K562 (cell line): ENCODE measurements at regions not wholly inside any gene's neighbourhood (a gene's known extent, or its start where the extent isn't known, plus 50 kb on each side); places are given as distances from the start of the nearest gene placed in this dataset.

Experiments
- AFF1 ChIP-seq, 2 experiments: fragments of 450-650 bp; IDR thresholded peaks; 2 replicates each; pipeline ENCODE4 v1.6.1; 2018; ENCODE audit warnings: mild to moderate bottlenecking in 2 of 2, low read depth in 1 of 2; ENCODE audit not compliant: partially characterized antibody in 2 of 2
- BCOR ChIP-seq: fragments of 450-650 bp; IDR thresholded peaks from 2 replicates; pipeline ENCODE4 v1.6.1; 2016
- CEBPB ChIP-seq: fragments of 450-650 bp; IDR thresholded peaks from 2 replicates; pipeline ENCODE4 v1.6.1; 2016; ENCODE audit warnings: missing genetic modification characterization, missing compliant biosample characterization
- CUX1 ChIP-seq: fragments of 200-800 bp; sonication (Bioruptor generic); IDR thresholded peaks from 2 replicates; pipeline ENCODE4 v1.6.1; 2016; ENCODE audit warnings: missing genetic modification characterization, missing compliant biosample characterization
- ERF ChIP-seq: fragments of 450-650 bp; formaldehyde crosslinking; IDR thresholded peaks from 2 replicates; pipeline ENCODE4 v1.4.0; 2020; ENCODE audit warnings: mild to moderate bottlenecking, mixed read lengths
- HDAC2 ChIP-seq: fragments of 450-650 bp; IDR thresholded peaks from 2 replicates; pipeline ENCODE4 v1.6.1; 2016; ENCODE audit warnings: mild to moderate bottlenecking
- KDM4B ChIP-seq, 2 experiments: fragments of 450-650 bp in 1 of 2; sonication (generic) in 1 of 2; IDR thresholded peaks; 2 replicates each; pipeline ENCODE4 v1.6.1; 2016 to 2017; ENCODE audit warnings: borderline replicate concordance in 2 of 2, antibody characterized with exemption in 1 of 2, low read depth in 1 of 2, mild to moderate bottlenecking in 1 of 2
- KDM5B ChIP-seq: fragments of 200-600 bp; sonication (generic); IDR thresholded peaks from 2 replicates; pipeline ENCODE4 v1.6.1; 2012; ENCODE audit warnings: low read depth, mild to moderate bottlenecking, moderate library complexity, low read length, control low read depth, inconsistent platforms; ENCODE audit not compliant: insufficient replicate concordance
- RNF2 ChIP-seq: sonication (generic); IDR thresholded peaks from 2 replicates; pipeline ENCODE4 v1.6.1; 2016
- SMARCA4 ChIP-seq: fragments of 450-650 bp; IDR thresholded peaks from 2 replicates; pipeline ENCODE4 v1.6.1; 2016
- STAT5A ChIP-seq: IDR thresholded peaks from 2 replicates; pipeline ENCODE4 v1.6.1; 2012; ENCODE audit warnings: low read length, inconsistent platforms, borderline replicate concordance
- ZNF165 ChIP-seq: fragments of 250-450 bp; sonication (Bioruptor Pico); IDR thresholded peaks from 2 replicates; pipeline ENCODE4 v1.4.0; 2020; ENCODE audit warnings: borderline replicate concordance
- ZNF347 ChIP-seq: fragments of 450-650 bp; formaldehyde crosslinking; IDR thresholded peaks from 2 replicates; pipeline ENCODE4 v1.4.0; 2020; ENCODE audit warnings: low read depth, mild to moderate bottlenecking, moderate library complexity
- TF ChIP-seq, protein P1 (sequence below): IDR thresholded peaks from 3 replicates; pipeline ENCODE4 v1.6.1; 2011; ENCODE audit warnings: borderline replicate concordance, mild to moderate bottlenecking; ENCODE audit not compliant: insufficient read length, insufficient read depth
- TF ChIP-seq, protein P2 (sequence below): fragments of 250-450 bp; sonication (Bioruptor Pico); IDR thresholded peaks from 2 replicates; pipeline ENCODE4 v1.8.0; 2022; ENCODE audit warnings: moderate library complexity, mild to moderate bottlenecking, inconsistent platforms
- TF ChIP-seq, protein P3 (sequence below): fragments of 450-650 bp; formaldehyde crosslinking; IDR thresholded peaks from 2 replicates; pipeline ENCODE4 v1.4.0; 2020; ENCODE audit warnings: mild to moderate bottlenecking

DNA sequence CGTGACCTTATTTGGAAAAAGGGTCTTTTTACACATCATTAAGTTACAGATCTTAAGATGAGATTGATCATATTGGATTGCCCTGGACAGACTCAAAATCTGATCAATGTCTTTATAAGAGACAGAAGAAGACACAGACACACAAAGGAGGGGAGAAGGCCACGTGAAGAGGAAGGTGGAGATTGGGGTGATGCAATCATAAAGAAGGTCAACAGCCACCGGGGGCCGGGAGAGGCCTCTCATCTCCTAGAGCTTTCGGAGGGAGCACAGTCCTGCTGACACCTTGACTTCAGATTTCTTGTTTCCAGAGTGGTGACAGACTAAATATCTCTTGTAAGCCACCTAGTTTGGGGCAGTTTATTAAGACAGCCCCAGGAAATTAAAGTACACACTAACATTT, 204.6 kb upstream of the CSF3R start (continued):
- no peak for TF ChIP-seq CUX1 (CRISPR knock-in tag)
- no peak for TF ChIP-seq RNF2
- TF ChIP-seq, protein P1, sequence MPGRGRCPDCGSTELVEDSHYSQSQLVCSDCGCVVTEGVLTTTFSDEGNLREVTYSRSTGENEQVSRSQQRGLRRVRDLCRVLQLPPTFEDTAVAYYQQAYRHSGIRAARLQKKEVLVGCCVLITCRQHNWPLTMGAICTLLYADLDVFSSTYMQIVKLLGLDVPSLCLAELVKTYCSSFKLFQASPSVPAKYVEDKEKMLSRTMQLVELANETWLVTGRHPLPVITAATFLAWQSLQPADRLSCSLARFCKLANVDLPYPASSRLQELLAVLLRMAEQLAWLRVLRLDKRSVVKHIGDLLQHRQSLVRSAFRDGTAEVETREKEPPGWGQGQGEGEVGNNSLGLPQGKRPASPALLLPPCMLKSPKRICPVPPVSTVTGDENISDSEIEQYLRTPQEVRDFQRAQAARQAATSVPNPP, result no peak
- no peak for TF ChIP-seq BCOR
- TF ChIP-seq AFF1 (IDR thresholded peaks at IDR 0.05; ENCODE audit: low read depth in 1 of 2, partially characterized antibody in 2 of 2), result no peak
- TF ChIP-seq HDAC2, result no peak
- TF ChIP-seq ERF (CRISPR knock-in tag), result no peak
- TF ChIP-seq ZNF165 (CRISPR knock-in tag), result no peak
- no peak for TF ChIP-seq SMARCA4
- 0 out of 2 replicates have a peak, but pooled peaks have one; percentile 37 for TF ChIP-seq CEBPB
- TF ChIP-seq ZNF347 (CRISPR knock-in tag), result no peak
- TF ChIP-seq KDM4B (IDR thresholded peaks at IDR 0.05; ENCODE audit: borderline replicate concordance in 2 of 2, low read depth in 1 of 2), result no peak
- TF ChIP-seq, protein P2, sequence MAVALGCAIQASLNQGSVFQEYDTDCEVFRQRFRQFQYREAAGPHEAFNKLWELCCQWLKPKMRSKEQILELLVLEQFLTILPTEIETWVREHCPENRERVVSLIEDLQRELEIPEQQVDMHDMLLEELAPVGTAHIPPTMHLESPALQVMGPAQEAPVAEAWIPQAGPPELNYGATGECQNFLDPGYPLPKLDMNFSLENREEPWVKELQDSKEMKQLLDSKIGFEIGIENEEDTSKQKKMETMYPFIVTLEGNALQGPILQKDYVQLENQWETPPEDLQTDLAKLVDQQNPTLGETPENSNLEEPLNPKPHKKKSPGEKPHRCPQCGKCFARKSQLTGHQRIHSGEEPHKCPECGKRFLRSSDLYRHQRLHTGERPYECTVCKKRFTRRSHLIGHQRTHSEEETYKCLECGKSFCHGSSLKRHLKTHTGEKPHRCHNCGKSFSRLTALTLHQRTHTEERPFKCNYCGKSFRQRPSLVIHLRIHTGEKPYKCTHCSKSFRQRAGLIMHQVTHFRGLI, result no peak
- TF ChIP-seq, protein P3, sequence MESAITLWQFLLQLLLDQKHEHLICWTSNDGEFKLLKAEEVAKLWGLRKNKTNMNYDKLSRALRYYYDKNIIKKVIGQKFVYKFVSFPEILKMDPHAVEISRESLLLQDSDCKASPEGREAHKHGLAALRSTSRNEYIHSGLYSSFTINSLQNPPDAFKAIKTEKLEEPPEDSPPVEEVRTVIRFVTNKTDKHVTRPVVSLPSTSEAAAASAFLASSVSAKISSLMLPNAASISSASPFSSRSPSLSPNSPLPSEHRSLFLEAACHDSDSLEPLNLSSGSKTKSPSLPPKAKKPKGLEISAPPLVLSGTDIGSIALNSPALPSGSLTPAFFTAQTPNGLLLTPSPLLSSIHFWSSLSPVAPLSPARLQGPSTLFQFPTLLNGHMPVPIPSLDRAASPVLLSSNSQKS (CRISPR knock-in tag), result no peak
- TF ChIP-seq STAT5A, result no peak
- TF ChIP-seq KDM5B, result no peak
